NCI-H2029 treated with DMSO at 0.1 percent for 48 hours (cell line): ENCODE measurements at regions not wholly inside any gene's neighbourhood (a gene's known extent, or its start where the extent isn't known, plus 50 kb on each side); places are given as distances from the start of the nearest gene placed in this dataset.

Experiments used
- DNase-seq: peaks from one replicate; lab custom pipeline; 2025; lab: John Stamatoyannopoulos, UW

GRCh38 chr2:12284487-12284886 lies 432.2 kb upstream of the TRIB2 start:
- DNase-seq, result no peak

- no peak for DNase-seq
Observed at GRCh38 chr2:12286347-12286746, 430.4 kb upstream of the TRIB2 start.

- no peak for DNase-seq
Observed at GRCh38 chr2:12287220-12287751, 429.4 kb upstream of the TRIB2 start.

- no peak for DNase-seq
Observed at GRCh38 chr2:12288048-12288447, 428.7 kb upstream of the TRIB2 start.

- DNase-seq, result no peak
Observed at GRCh38 chr2:12289120-12289802, 427.5 kb upstream of the TRIB2 start.

- DNase-seq, result no peak
Observed at GRCh38 chr2:12291303-12291702, 425.4 kb upstream of the TRIB2 start.

GRCh38 chr2:12293874-12294273 lies 422.9 kb upstream of the TRIB2 start:
- no peak for DNase-seq

- DNase-seq, result no peak
Observed at GRCh38 chr2:12295856-12296519, 420.7 kb upstream of the TRIB2 start.

GRCh38 chr2:12296915-12297314 lies 419.8 kb upstream of the TRIB2 start:
- peak; percentile 10 for DNase-seq

GRCh38 chr2:12298352-12298751 lies 418.4 kb upstream of the TRIB2 start:
- no peak for DNase-seq

- DNase-seq, result no peak
Observed at GRCh38 chr2:12299431-12299830, 417.3 kb upstream of the TRIB2 start.

GRCh38 chr2:12300019-12300602 lies 416.6 kb upstream of the TRIB2 start:
- DNase-seq, result no peak

- DNase-seq, result no peak
Observed at GRCh38 chr2:12300927-12301326, 415.8 kb upstream of the TRIB2 start.

GRCh38 chr2:12302140-12302539 lies 414.6 kb upstream of the TRIB2 start:
- no peak for DNase-seq

GRCh38 chr2:12302691-12303090 lies 414.0 kb upstream of the TRIB2 start:
- DNase-seq, result no peak

GRCh38 chr2:12303181-12304030 lies 413.3 kb upstream of the TRIB2 start:
- DNase-seq, result no peak

GRCh38 chr2:12304564-12305171 lies 412.1 kb upstream of the TRIB2 start:
- no peak for DNase-seq

- no peak for DNase-seq
Observed at GRCh38 chr2:12305931-12306330, 410.8 kb upstream of the TRIB2 start.

- no peak for DNase-seq
Observed at GRCh38 chr2:12310399-12310798, 406.3 kb upstream of the TRIB2 start.

- DNase-seq, result no peak
Observed at GRCh38 chr2:12313445-12314126, 403.1 kb upstream of the TRIB2 start.

- no peak for DNase-seq
Observed at GRCh38 chr2:12314127-12314760, 402.5 kb upstream of the TRIB2 start.
